ENCODE measurements at regions not wholly inside any gene's neighbourhood (a gene's known extent, or its start where the extent isn't known, plus 50 kb on each side); places are given as distances from the start of the nearest gene placed in this dataset.

DNA sequence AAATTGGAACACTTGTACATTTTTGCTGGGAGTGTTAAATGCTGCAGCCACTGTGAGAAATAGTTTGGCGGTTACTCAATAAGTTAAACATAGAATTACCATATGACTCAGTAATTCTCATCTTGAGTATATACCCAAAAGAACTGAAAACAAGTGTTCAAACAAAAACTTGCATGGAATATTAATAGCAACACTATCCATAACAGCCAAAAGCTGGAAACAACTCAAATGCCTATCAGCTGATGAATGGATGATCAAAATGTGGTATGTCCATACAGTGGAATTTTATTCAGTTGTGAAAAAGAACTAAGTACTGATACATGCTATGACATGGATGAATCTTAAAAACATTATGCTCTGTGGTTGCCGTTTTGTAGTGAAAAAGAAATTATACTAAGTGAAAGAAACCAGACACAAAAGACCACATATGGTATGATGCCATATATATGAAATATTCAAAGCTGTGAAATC, 63.0 kb upstream of the SP4 start:
- TF ChIP-seq ZNF121 (tag by site-specific recombination; IDR thresholded peaks at IDR 0.05) (no peak), KLF8 (tag by site-specific recombination; IDR thresholded peaks at IDR 0.05) (no peak), SALL2 (tag by site-specific recombination; IDR thresholded peaks at IDR 0.05; ENCODE audit: borderline replicate concordance) (no peak), ZNF223 (tag by site-specific recombination; IDR thresholded peaks at IDR 0.05) (no peak), ZFP41 (tag by site-specific recombination; IDR thresholded peaks at IDR 0.05; ENCODE audit: borderline replicate concordance) (no peak), ZNF600 (tag by site-specific recombination; IDR thresholded peaks at IDR 0.05) (no peak), PRDM1 (tag by site-specific recombination; IDR thresholded peaks at IDR 0.05) (no peak)
- TF ChIP-seq, protein P1, sequence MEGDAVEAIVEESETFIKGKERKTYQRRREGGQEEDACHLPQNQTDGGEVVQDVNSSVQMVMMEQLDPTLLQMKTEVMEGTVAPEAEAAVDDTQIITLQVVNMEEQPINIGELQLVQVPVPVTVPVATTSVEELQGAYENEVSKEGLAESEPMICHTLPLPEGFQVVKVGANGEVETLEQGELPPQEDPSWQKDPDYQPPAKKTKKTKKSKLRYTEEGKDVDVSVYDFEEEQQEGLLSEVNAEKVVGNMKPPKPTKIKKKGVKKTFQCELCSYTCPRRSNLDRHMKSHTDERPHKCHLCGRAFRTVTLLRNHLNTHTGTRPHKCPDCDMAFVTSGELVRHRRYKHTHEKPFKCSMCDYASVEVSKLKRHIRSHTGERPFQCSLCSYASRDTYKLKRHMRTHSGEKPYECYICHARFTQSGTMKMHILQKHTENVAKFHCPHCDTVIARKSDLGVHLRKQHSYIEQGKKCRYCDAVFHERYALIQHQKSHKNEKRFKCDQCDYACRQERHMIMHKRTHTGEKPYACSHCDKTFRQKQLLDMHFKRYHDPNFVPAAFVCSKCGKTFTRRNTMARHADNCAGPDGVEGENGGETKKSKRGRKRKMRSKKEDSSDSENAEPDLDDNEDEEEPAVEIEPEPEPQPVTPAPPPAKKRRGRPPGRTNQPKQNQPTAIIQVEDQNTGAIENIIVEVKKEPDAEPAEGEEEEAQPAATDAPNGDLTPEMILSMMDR (tag by site-specific recombination; IDR thresholded peaks at IDR 0.05), result no peak
- TF ChIP-seq, protein P2, sequence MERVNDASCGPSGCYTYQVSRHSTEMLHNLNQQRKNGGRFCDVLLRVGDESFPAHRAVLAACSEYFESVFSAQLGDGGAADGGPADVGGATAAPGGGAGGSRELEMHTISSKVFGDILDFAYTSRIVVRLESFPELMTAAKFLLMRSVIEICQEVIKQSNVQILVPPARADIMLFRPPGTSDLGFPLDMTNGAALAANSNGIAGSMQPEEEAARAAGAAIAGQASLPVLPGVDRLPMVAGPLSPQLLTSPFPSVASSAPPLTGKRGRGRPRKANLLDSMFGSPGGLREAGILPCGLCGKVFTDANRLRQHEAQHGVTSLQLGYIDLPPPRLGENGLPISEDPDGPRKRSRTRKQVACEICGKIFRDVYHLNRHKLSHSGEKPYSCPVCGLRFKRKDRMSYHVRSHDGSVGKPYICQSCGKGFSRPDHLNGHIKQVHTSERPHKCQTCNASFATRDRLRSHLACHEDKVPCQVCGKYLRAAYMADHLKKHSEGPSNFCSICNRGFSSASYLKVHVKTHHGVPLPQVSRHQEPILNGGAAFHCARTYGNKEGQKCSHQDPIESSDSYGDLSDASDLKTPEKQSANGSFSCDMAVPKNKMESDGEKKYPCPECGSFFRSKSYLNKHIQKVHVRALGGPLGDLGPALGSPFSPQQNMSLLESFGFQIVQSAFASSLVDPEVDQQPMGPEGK (tag by site-specific recombination; IDR thresholded peaks at IDR 0.05), result no peak
- TF ChIP-seq, protein P3, sequence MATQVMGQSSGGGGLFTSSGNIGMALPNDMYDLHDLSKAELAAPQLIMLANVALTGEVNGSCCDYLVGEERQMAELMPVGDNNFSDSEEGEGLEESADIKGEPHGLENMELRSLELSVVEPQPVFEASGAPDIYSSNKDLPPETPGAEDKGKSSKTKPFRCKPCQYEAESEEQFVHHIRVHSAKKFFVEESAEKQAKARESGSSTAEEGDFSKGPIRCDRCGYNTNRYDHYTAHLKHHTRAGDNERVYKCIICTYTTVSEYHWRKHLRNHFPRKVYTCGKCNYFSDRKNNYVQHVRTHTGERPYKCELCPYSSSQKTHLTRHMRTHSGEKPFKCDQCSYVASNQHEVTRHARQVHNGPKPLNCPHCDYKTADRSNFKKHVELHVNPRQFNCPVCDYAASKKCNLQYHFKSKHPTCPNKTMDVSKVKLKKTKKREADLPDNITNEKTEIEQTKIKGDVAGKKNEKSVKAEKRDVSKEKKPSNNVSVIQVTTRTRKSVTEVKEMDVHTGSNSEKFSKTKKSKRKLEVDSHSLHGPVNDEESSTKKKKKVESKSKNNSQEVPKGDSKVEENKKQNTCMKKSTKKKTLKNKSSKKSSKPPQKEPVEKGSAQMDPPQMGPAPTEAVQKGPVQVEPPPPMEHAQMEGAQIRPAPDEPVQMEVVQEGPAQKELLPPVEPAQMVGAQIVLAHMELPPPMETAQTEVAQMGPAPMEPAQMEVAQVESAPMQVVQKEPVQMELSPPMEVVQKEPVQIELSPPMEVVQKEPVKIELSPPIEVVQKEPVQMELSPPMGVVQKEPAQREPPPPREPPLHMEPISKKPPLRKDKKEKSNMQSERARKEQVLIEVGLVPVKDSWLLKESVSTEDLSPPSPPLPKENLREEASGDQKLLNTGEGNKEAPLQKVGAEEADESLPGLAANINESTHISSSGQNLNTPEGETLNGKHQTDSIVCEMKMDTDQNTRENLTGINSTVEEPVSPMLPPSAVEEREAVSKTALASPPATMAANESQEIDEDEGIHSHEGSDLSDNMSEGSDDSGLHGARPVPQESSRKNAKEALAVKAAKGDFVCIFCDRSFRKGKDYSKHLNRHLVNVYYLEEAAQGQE (tag by site-specific recombination; IDR thresholded peaks at IDR 0.05), result no peak

All from HEK293 (cell line).